ENCODE measurements at regions not wholly inside any gene's neighbourhood (a gene's known extent, or its start where the extent isn't known, plus 50 kb on each side); places are given as distances from the start of the nearest gene placed in this dataset.

GRCh38 chr11:33622186-33622585 lies 78.4 kb downstream of the C11orf91 start:
- no peak for DNase-seq (ENCODE audit: low spot score in 2 of 2)
- Histone ChIP-seq H3K27me3 (no peaks in the 10 kb centered on the region), H3K4me3 (no peak overlapping the region), H3K27ac (no peak overlapping the region), H3K9me3 (no peaks in the 10 kb centered on the region), H3K4me1 (no peaks in the 10 kb centered on the region), H3K36me3 (no peaks in the 10 kb centered on the region)
- intact Hi-C loops (cut with DNase I): no loop called here
- TF ChIP-seq CTCF (IDR thresholded peaks at IDR 0.05): no peak

- H3K36me3 ChIP-seq: no peaks in the 10 kb centered on the region
- TF ChIP-seq CTCF (IDR thresholded peaks at IDR 0.05): no peak
- no peak overlapping the region for H3K27ac ChIP-seq
- no peak overlapping the region for H3K4me3 ChIP-seq
- no peak for DNase-seq (ENCODE audit: low spot score in 2 of 2)
- no peaks in the 10 kb centered on the region for H3K27me3 ChIP-seq
- H3K4me1 ChIP-seq: no peaks in the 10 kb centered on the region
- no peaks in the 10 kb centered on the region for H3K9me3 ChIP-seq
- intact Hi-C loops (cut with DNase I): no loop called here
Measured at GRCh38 chr11:33620423-33621171, 80.0 kb downstream of the C11orf91 start.

- intact Hi-C loops (cut with DNase I): no loop called here
- no peak overlapping the region for H3K4me3 ChIP-seq
- no peak overlapping the region for H3K27ac ChIP-seq
Measured at GRCh38 chr11:33618956-33619355, 81.7 kb downstream of the C11orf91 start.

GRCh38 chr11:33618351-33618710 lies 82.3 kb downstream of the C11orf91 start:
- TF ChIP-seq CTCF (IDR thresholded peaks at IDR 0.05): no peak
- Histone ChIP-seq H3K36me3 (no peaks in the 10 kb centered on the region), H3K4me1 (no peaks in the 10 kb centered on the region), H3K9me3 (no peaks in the 10 kb centered on the region), H3K27ac (no peak overlapping the region), H3K27me3 (no peaks in the 10 kb centered on the region), H3K4me3 (no peak overlapping the region)
- intact Hi-C loops (cut with DNase I): no loop called here
- no peak for DNase-seq (ENCODE audit: low spot score in 2 of 2)

More at GRCh38 chr11:33618956-33619355, 81.7 kb downstream of the C11orf91 start:
- DNase-seq (ENCODE audit: low spot score in 2 of 2): no peak
- no peaks in the 10 kb centered on the region for H3K36me3 ChIP-seq
- no peaks in the 10 kb centered on the region for H3K27me3 ChIP-seq
- H3K4me1 ChIP-seq: no peaks in the 10 kb centered on the region
- H3K9me3 ChIP-seq: no peaks in the 10 kb centered on the region
- no peak for TF ChIP-seq CTCF (IDR thresholded peaks at IDR 0.05)

- H3K4me3 ChIP-seq: no peak overlapping the region
- TF ChIP-seq CTCF (IDR thresholded peaks at IDR 0.05): no peak
- no peaks in the 10 kb centered on the region for H3K36me3 ChIP-seq
- H3K9me3 ChIP-seq: no peaks in the 10 kb centered on the region
- DNase-seq (ENCODE audit: low spot score in 2 of 2): no peak
- H3K4me1 ChIP-seq: no peaks in the 10 kb centered on the region
- H3K27ac ChIP-seq: no peak overlapping the region
- no peaks in the 10 kb centered on the region for H3K27me3 ChIP-seq
- intact Hi-C loops (cut with DNase I): no loop called here
Measured at GRCh38 chr11:33617672-33618350, 82.8 kb downstream of the C11orf91 start.

Measured in ascending aorta (tissue), 2 donors.